22Rv1 (cell line): ENCODE measurements at regions not wholly inside any gene's neighbourhood (a gene's known extent, or its start where the extent isn't known, plus 50 kb on each side); places are given as distances from the start of the nearest gene placed in this dataset.

Experiments used
- ZFX ChIP-seq: fragments of 450-650 bp; IDR thresholded peaks from 2 replicates; pipeline ENCODE4 v1.6.1; 2017; ENCODE audit warnings: antibody characterized with exemption, borderline replicate concordance
- TF ChIP-seq, protein P1 (sequence below): fragments of 450-650 bp; IDR thresholded peaks from 2 replicates; pipeline ENCODE4 v1.5.1; 2017; ENCODE audit warnings: mild to moderate bottlenecking

DNA sequence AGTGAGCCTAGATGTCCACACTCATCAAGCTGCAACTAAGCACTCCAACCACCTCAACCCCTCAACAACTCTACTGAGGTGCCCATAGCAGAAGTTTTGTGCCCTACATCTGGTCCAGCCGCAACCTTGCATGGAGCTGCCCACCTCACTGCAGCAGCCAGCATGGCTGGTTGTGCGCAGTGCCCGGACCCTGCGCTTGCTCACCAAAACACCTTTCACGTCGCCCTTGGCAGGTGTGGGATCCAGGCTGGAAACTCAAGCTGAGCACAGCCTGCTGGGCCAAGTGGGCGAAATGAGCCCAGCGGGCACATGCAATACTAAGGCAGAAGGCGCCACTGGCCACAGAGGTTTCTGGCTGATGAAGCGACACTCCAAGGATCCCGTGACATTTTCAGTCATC, 902.4 kb downstream of the TBC1D32 start:
- TF ChIP-seq, protein P1, sequence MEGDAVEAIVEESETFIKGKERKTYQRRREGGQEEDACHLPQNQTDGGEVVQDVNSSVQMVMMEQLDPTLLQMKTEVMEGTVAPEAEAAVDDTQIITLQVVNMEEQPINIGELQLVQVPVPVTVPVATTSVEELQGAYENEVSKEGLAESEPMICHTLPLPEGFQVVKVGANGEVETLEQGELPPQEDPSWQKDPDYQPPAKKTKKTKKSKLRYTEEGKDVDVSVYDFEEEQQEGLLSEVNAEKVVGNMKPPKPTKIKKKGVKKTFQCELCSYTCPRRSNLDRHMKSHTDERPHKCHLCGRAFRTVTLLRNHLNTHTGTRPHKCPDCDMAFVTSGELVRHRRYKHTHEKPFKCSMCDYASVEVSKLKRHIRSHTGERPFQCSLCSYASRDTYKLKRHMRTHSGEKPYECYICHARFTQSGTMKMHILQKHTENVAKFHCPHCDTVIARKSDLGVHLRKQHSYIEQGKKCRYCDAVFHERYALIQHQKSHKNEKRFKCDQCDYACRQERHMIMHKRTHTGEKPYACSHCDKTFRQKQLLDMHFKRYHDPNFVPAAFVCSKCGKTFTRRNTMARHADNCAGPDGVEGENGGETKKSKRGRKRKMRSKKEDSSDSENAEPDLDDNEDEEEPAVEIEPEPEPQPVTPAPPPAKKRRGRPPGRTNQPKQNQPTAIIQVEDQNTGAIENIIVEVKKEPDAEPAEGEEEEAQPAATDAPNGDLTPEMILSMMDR = no peak
- no peak for TF ChIP-seq ZFX
